GM23338 (cell line): ENCODE measurements at regions not wholly inside any gene's neighbourhood (a gene's known extent, or its start where the extent isn't known, plus 50 kb on each side); places are given as distances from the start of the nearest gene placed in this dataset.
A peak's percentile ranks its signal among the peaks of the same experiment; 100 is the strongest.

ENCODE experiments used
- ATAC-seq: fragments of 200-7000 bp; cut with Tn5 transposase; 3 replicates; pipeline ENCODE4 v1.9.1; 2020
- DNase-seq: peaks from one replicate; pipeline ENCODE4 v3.0.0-alpha.2; 2015; ENCODE audit warnings: low spot score
- H2AFZ ChIP-seq: fragments of 200-600 bp; sonication (generic); 2 replicates; pipeline ENCODE4 v1.8.0; 2016; ENCODE audit warnings: antibody characterized with exemption, mild to moderate bottlenecking, moderate library complexity
- H3F3A ChIP-seq: fragments of 200-600 bp; sonication (generic); replicated peaks from 2 replicates; pipeline ENCODE4 v1.8.0; 2017; ENCODE audit warnings: antibody characterized with exemption, mixed run types, low read depth
- H3K27ac ChIP-seq: fragments of 200-600 bp; sonication (generic); 2 replicates; pipeline ENCODE4 v1.6.1; 2016; ENCODE audit warnings: low read depth
- H3K27me3 ChIP-seq: fragments of 200-600 bp; sonication (generic); 2 replicates; pipeline ENCODE4 v1.8.0; 2016; ENCODE audit warnings: mild to moderate bottlenecking, mixed run types, moderate library complexity; ENCODE audit not compliant: insufficient read depth
- H3K36me3 ChIP-seq: fragments of 200-600 bp; sonication (generic); 2 replicates; pipeline ENCODE4 v1.8.0; 2016; ENCODE audit warnings: mild to moderate bottlenecking; ENCODE audit not compliant: insufficient read depth
- H3K4me1 ChIP-seq: fragments of 200-600 bp; sonication (generic); 2 replicates; pipeline ENCODE4 v1.8.0; 2016; ENCODE audit warnings: mild to moderate bottlenecking, moderate library complexity; ENCODE audit not compliant: insufficient read depth
- H3K4me2 ChIP-seq: fragments of 200-600 bp; sonication (generic); 2 replicates; pipeline ENCODE4 v1.7.1; 2017; ENCODE audit warnings: mixed run types
- H3K4me3 ChIP-seq: fragments of 200-600 bp; sonication (generic); 2 replicates; pipeline ENCODE4 v1.6.1; 2016; ENCODE audit warnings: mixed run types
- H3K79me2 ChIP-seq: fragments of 200-600 bp; sonication (generic); replicated peaks from 2 replicates; pipeline ENCODE4 v1.8.0; 2017; ENCODE audit warnings: mild to moderate bottlenecking; ENCODE audit not compliant: insufficient read depth
- H3K9me2 ChIP-seq: fragments of 200-600 bp; sonication (generic); 2 replicates; pipeline ENCODE4 v1.8.0; 2017; ENCODE audit not compliant: insufficient read depth
- H4K20me1 ChIP-seq: fragments of 200-600 bp; sonication (generic); replicated peaks from 2 replicates; pipeline ENCODE4 v1.8.0; 2017; ENCODE audit warnings: mild to moderate bottlenecking; ENCODE audit not compliant: insufficient read depth
- H3K27ac Mint-ChIP-seq: 2 replicates; pipeline ENCODE4 v1.8.0; 2020; ENCODE audit warnings: inconsistent platforms, mild to moderate bottlenecking, moderate library complexity, mixed read lengths
- H3K27me3 Mint-ChIP-seq: 3 replicates; pipeline ENCODE4 v1.8.0; 2022; ENCODE audit warnings: low read depth, mild to moderate bottlenecking, moderate library complexity, mixed read lengths, inconsistent platforms; ENCODE audit not compliant: insufficient read depth, poor library complexity
- H3K36me3 Mint-ChIP-seq: 3 replicates; pipeline ENCODE4 v1.8.0; 2021; ENCODE audit warnings: low read depth, mild to moderate bottlenecking, inconsistent platforms, moderate library complexity, mixed read lengths
- H3K4me1 Mint-ChIP-seq: 3 replicates; pipeline ENCODE4 v1.8.0; 2020; ENCODE audit warnings: mild to moderate bottlenecking, inconsistent platforms, mixed read lengths
- H3K4me3 Mint-ChIP-seq: 3 replicates; pipeline ENCODE4 v1.8.0; 2021; ENCODE audit warnings: moderate library complexity, mild to moderate bottlenecking, inconsistent platforms, mixed read lengths
- H3K9me3 Mint-ChIP-seq: 3 replicates; pipeline ENCODE4 v1.8.0; 2020; ENCODE audit warnings: moderate library complexity, mild to moderate bottlenecking, inconsistent platforms, mixed read lengths
- CTCF ChIP-seq, 2 experiments: fragments of 200-600 bp in 1 of 2; sonication (generic) in 1 of 2; conservative IDR thresholded peaks; 2 replicates each; pipeline versions ENCODE4 v1.5.1 to v1.6.1; 2016 to 2017; ENCODE audit warnings: antibody characterized with exemption in 2 of 2, low read depth in 2 of 2, mild to moderate bottlenecking in 2 of 2, moderate library complexity in 1 of 2
- ETS1 ChIP-seq: IDR thresholded peaks from 2 replicates; pipeline ENCODE4 v1.6.1; 2016; ENCODE audit warnings: antibody characterized with exemption
- EZH2 ChIP-seq: fragments of 200-600 bp; sonication (generic); IDR thresholded peaks from one replicate; pipeline ENCODE4 v1.8.0; 2017; ENCODE audit warnings: antibody characterized with exemption, mild to moderate bottlenecking, low read depth; ENCODE audit not compliant: unreplicated experiment
- EZH2phosphoT487 ChIP-seq: fragments of 200-600 bp; sonication (generic); IDR thresholded peaks from one replicate; pipeline ENCODE4 v1.8.1; 2018; ENCODE audit warnings: antibody characterized with exemption; ENCODE audit not compliant: unreplicated experiment
- JUNB ChIP-seq: IDR thresholded peaks from one replicate; pipeline ENCODE4 v1.6.1; 2016; ENCODE audit warnings: antibody characterized with exemption; ENCODE audit not compliant: unreplicated experiment
- REST ChIP-seq: IDR thresholded peaks from one replicate; pipeline ENCODE4 v1.6.1; 2018; ENCODE audit warnings: antibody characterized with exemption; ENCODE audit not compliant: unreplicated experiment
- STAT1 ChIP-seq: IDR thresholded peaks from one replicate; pipeline ENCODE4 v1.6.1; 2016; ENCODE audit warnings: antibody characterized with exemption; ENCODE audit not compliant: unreplicated experiment
- ZNF114 ChIP-seq: fragments of 250-450 bp; sonication (Bioruptor Pico); IDR thresholded peaks from 2 replicates; pipeline ENCODE4 v1.5.0; 2020; ENCODE audit warnings: mild to moderate bottlenecking, moderate library complexity
- ZNF331 ChIP-seq: fragments of 250-450 bp; sonication (Bioruptor Pico); IDR thresholded peaks from 2 replicates; pipeline ENCODE4 v1.5.0; 2020; ENCODE audit warnings: low read depth, mild to moderate bottlenecking, moderate library complexity
- ZNF462 ChIP-seq: fragments of 250-450 bp; sonication (Bioruptor Pico); IDR thresholded peaks from 2 replicates; pipeline ENCODE4 v1.5.0; 2020; ENCODE audit warnings: mild to moderate bottlenecking, moderate library complexity

- H3K9me2 ChIP-seq: no peaks in the 10 kb centered on the region
- H3F3A ChIP-seq: no peaks in the 10 kb centered on the region
- no peaks in the 10 kb centered on the region for H4K20me1 ChIP-seq
- H3K27me3 Mint-ChIP-seq: no peaks in the 10 kb centered on the region
- no peak overlapping the region for H3K4me3 ChIP-seq
- H2AFZ ChIP-seq: no peak overlapping the region
- no peak overlapping the region for H3K27ac ChIP-seq
- H3K79me2 ChIP-seq: no peaks in the 10 kb centered on the region
- peak overlapping the region; percentile 34; the same call in 1 of the 2 replicates for H3K27ac Mint-ChIP-seq
- no peaks in the 10 kb centered on the region for H3K27me3 ChIP-seq
- H3K36me3 Mint-ChIP-seq: peaks cover 6% of the 10 kb centered on the region; the same call in 2 of the 3 replicates
- TF ChIP-seq ETS1 (no peak), REST (no peak), ZNF462 (CRISPR knock-in tag) (no peak), STAT1 (no peak), ZNF331 (CRISPR knock-in tag) (no peak), EZH2 (no peak), EZH2phosphoT487 (no peak), CTCF (conservative IDR thresholded peaks at IDR 0.05; ENCODE audit: low read depth in 2 of 2) (no peak), JUNB (no peak), ZNF114 (no peak)
- peaks cover 3% of the 10 kb centered on the region for H3K9me3 Mint-ChIP-seq
- no peak overlapping the region for H3K4me2 ChIP-seq
- ATAC-seq (no peak), DNase-seq (no peak)
- H3K4me1 Mint-ChIP-seq: peaks cover 20% of the 10 kb centered on the region; the same call in 2 of the 3 replicates
- no peak overlapping the region for H3K4me3 Mint-ChIP-seq
- H3K36me3 ChIP-seq: no peaks in the 10 kb centered on the region
- peaks cover 12% of the 10 kb centered on the region for H3K4me1 ChIP-seq
These were observed 1341.3 kb downstream of the ROBO1 start for GRCh38 chr3:78426454-78426853.
